ENCODE measurements at regions not wholly inside any gene's neighbourhood (a gene's known extent, or its start where the extent isn't known, plus 50 kb on each side); places are given as distances from the start of the nearest gene placed in this dataset.
A peak's percentile ranks its signal among the peaks of the same experiment; 100 is the strongest.

- Histone ChIP-seq H3K4me3 (no peak overlapping the region), H3K4me1 (no peaks in the 10 kb centered on the region), H3K9me3 (peaks cover 0 to 6% (median 0%) of the 10 kb centered on the region in 4 donors), H3K36me3 (no peaks in the 10 kb centered on the region), H3K27ac (replicated peaks in 1 of 4) (no peak overlapping the region), H3K27me3 (peaks cover 0 to 14% (median 0%) of the 10 kb centered on the region in 4 donors)
- DNase-seq (ENCODE audit: extremely low spot score): no peak
- intact Hi-C loops (cut with DNase I): no loop called here
- TF ChIP-seq EP300 (IDR thresholded peaks at IDR 0.05) (no peak), POLR2AphosphoS5 (IDR thresholded peaks at IDR 0.05) (no peak), CTCF (IDR thresholded peaks at IDR 0.05) (no peak), POLR2A (IDR thresholded peaks at IDR 0.05; ENCODE audit: low read depth) (no peak)
- WGBS: 47% methylated on average over 2 of the region's 2 CpGs
Measured at GRCh38 chr11:134674974-134675373, 262.9 kb upstream of the B3GAT1 start.

- intact Hi-C loops (cut with DNase I): no loop called here
- TF ChIP-seq POLR2AphosphoS5 (IDR thresholded peaks at IDR 0.05) (no peak), CTCF (IDR thresholded peaks at IDR 0.05) (no peak), EP300 (IDR thresholded peaks at IDR 0.05) (no peak)
- WGBS: 76% methylated on average over 6 of the region's 8 CpGs
- no peaks in the 10 kb centered on the region for H3K4me1 ChIP-seq
- H3K4me3 ChIP-seq: no peak overlapping the region
- H3K27me3 ChIP-seq: peaks cover 0 to 30% (median 2%) of the 10 kb centered on the region in 4 donors
- DNase-seq (ENCODE audit: extremely low spot score): peak; percentile 91
- peaks cover 0 to 6% (median 0%) of the 10 kb centered on the region in 4 donors for H3K9me3 ChIP-seq
- no peaks in the 10 kb centered on the region for H3K36me3 ChIP-seq
- H3K27ac ChIP-seq (replicated peaks in 1 of 4): no peak overlapping the region
Measured at GRCh38 chr11:134670961-134671370, 258.9 kb upstream of the B3GAT1 start.

- no peak for DNase-seq (ENCODE audit: extremely low spot score)
- Histone ChIP-seq H3K4me1 (no peaks in the 10 kb centered on the region), H3K4me3 (no peak overlapping the region), H3K27me3 (peaks cover 0 to 30% (median 2%) of the 10 kb centered on the region in 4 donors), H3K9me3 (peaks cover 0 to 6% (median 0%) of the 10 kb centered on the region in 4 donors), H3K36me3 (no peaks in the 10 kb centered on the region), H3K27ac (replicated peaks in 1 of 4) (no peak overlapping the region)
- intact Hi-C loops (cut with DNase I): no loop called here
- 60% methylated on average over 6 of the region's 6 CpGs for WGBS
- TF ChIP-seq EP300 (IDR thresholded peaks at IDR 0.05) (no peak), CTCF (IDR thresholded peaks at IDR 0.05) (no peak), POLR2A (IDR thresholded peaks at IDR 0.05; ENCODE audit: low read depth) (no peak), POLR2AphosphoS5 (IDR thresholded peaks at IDR 0.05) (no peak)
Measured at GRCh38 chr11:134670247-134670782, 258.3 kb upstream of the B3GAT1 start.

- DNase-seq (ENCODE audit: extremely low spot score): peak; percentile 85
- intact Hi-C loops (cut with DNase I): no loop called here
- Histone ChIP-seq H3K9me3 (peaks cover 0 to 6% (median 0%) of the 10 kb centered on the region in 4 donors), H3K4me3 (no peak overlapping the region), H3K27me3 (peaks cover 0 to 30% (median 2%) of the 10 kb centered on the region in 4 donors), H3K36me3 (no peaks in the 10 kb centered on the region), H3K4me1 (no peaks in the 10 kb centered on the region), H3K27ac (replicated peaks in 1 of 4) (no peak overlapping the region)
- 74% methylated on average over 4 of the region's 5 CpGs for whole genome bisulfite sequencing
- TF ChIP-seq POLR2A (IDR thresholded peaks at IDR 0.05; ENCODE audit: low read depth) (no peak), CTCF (IDR thresholded peaks at IDR 0.05) (no peak), POLR2AphosphoS5 (IDR thresholded peaks at IDR 0.05) (no peak), EP300 (IDR thresholded peaks at IDR 0.05) (no peak)
Measured at GRCh38 chr11:134669796-134670195, 257.8 kb upstream of the B3GAT1 start.

- Histone ChIP-seq H3K27ac (replicated peaks in 1 of 4) (no peak overlapping the region), H3K27me3 (peaks cover 0 to 30% (median 2%) of the 10 kb centered on the region in 4 donors), H3K4me1 (no peaks in the 10 kb centered on the region), H3K4me3 (no peak overlapping the region), H3K9me3 (peaks cover 0 to under 1% (median 0%) of the 10 kb centered on the region in 4 donors), H3K36me3 (no peaks in the 10 kb centered on the region)
- TF ChIP-seq CTCF (IDR thresholded peaks at IDR 0.05) (no peak), EP300 (IDR thresholded peaks at IDR 0.05) (no peak), POLR2AphosphoS5 (IDR thresholded peaks at IDR 0.05) (no peak), POLR2A (IDR thresholded peaks at IDR 0.05; ENCODE audit: low read depth) (no peak)
- 95% methylated on average over 3 of the region's 3 CpGs for WGBS
- DNase-seq (ENCODE audit: extremely low spot score): peak; percentile 84
- intact Hi-C loops (cut with DNase I): no loop called here
Measured at GRCh38 chr11:134668796-134669195, 256.8 kb upstream of the B3GAT1 start.

All from esophagus muscularis mucosa (tissue), 4 donors.